ENCODE measurements at regions not wholly inside any gene's neighbourhood (a gene's known extent, or its start where the extent isn't known, plus 50 kb on each side); places are given as distances from the start of the nearest gene placed in this dataset.

DNA sequence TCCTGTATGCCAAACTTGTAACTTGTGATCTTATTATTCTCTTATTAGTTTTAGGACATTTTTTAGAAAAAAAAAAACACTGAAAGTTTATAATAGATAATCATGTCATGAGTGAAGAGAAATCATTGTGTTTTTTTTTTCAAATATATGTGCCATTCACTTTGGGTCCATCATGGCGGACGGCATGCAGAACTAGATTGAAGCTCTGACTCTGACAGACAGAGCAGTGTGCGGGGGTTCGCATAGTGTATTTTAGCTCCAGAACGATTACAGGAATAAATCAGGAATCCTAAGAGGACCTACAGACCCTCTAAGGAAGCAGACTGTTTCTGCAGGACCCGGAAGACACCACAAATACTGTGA, 484.4 kb upstream of the REG3G start:
- Histone ChIP-seq H3K27ac (ENCODE audit: low read depth, low read length) (no peak overlapping the region), H3K27me3 (ENCODE audit: insufficient read depth, low read length) (no peaks in the 10 kb centered on the region), H3K4me1 (ENCODE audit: insufficient read depth, low read length) (no peaks in the 10 kb centered on the region), H3K9ac (ENCODE audit: low read depth, low read length) (no peak overlapping the region), H3K36me3 (ENCODE audit: insufficient read depth, low read length) (no peaks in the 10 kb centered on the region), H3K9me3 (ENCODE audit: insufficient read depth, low read depth, low read length) (0 out of 2 replicates have a peak, but pooled peaks cover 6% of the 10 kb centered on the region), H3K4me3 (ENCODE audit: low read length) (no peak overlapping the region)
- 97% methylated on average over 6 of the region's 6 CpGs for WGBS

DNA sequence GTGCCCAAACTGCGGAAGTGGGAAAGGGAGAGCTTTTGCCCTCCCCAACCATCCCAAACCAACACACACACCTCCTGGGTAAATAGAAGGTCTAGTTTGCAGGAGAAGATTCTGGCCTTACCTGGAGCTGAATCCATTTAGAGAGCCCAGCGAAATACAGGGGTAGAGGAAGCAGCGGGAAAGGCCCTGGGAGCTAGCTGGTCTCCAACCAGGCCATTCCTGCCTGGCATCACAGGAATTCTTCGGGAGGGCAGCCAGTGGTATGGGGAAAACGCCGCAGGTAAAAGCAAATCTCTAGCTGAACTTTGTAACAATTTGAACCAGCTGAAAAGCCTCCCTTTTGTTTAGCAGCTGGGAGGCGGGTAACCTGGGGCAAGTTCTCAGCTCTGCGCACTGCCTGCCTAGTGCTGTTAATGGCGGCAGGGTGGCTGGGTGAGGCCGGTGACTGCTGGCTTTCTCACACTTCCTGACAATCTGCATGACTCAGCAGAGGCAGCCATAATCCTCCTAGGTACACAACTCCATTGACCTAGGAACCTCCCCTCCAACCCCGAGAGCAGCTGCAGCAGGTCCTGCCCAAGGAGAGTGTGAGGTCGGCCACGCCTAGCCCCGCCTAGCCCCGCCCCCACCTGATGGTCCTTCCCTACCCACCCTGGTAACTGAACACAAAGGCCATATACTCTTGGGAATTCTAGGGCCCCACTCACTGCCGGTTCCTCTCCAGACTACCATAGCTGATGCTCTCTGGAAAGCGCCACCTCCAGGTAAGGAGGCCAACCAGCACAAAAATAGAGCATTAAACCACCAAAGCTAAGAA, 483.8 kb upstream of the REG3G start:
- Histone ChIP-seq H3K36me3 (ENCODE audit: insufficient read depth, low read length) (no peaks in the 10 kb centered on the region), H3K9me3 (ENCODE audit: insufficient read depth, low read depth, low read length) (0 out of 2 replicates have a peak, but pooled peaks cover 6% of the 10 kb centered on the region), H3K27ac (ENCODE audit: low read depth, low read length) (no peak overlapping the region), H3K4me3 (ENCODE audit: low read length) (no peak overlapping the region), H3K27me3 (ENCODE audit: insufficient read depth, low read length) (no peaks in the 10 kb centered on the region), H3K4me1 (ENCODE audit: insufficient read depth, low read length) (no peaks in the 10 kb centered on the region), H3K9ac (ENCODE audit: low read depth, low read length) (no peak overlapping the region)
- 91% methylated on average over 17 of the region's 17 CpGs for WGBS

DNA sequence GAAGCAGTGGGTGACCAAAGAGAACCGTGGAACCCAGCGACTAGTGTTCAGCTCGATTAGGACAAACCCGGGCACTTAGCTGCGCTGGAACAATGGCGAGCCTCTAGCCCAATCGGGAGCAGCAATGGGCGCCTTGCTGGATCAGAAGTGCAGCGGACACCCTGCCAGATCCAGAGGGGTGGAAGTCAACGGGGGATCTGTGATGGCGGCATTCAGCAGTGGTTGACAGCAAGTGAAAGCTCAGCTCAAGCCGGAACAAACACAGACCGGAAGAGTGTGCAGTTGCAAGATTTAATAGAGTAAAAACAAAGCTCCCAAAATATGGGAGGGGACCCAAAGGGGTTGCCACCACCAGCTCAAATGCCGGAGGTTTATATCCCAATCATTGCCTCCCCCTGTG, 478.7 kb upstream of the REG3G start:
- Histone ChIP-seq H3K9me3 (ENCODE audit: insufficient read depth, low read depth, low read length) (0 out of 2 replicates have a peak, but pooled peaks cover 6% of the 10 kb centered on the region), H3K4me1 (ENCODE audit: insufficient read depth, low read length) (no peaks in the 10 kb centered on the region), H3K36me3 (ENCODE audit: insufficient read depth, low read length) (no peaks in the 10 kb centered on the region), H3K4me3 (ENCODE audit: low read length) (no peak overlapping the region), H3K27me3 (ENCODE audit: insufficient read depth, low read length) (no peaks in the 10 kb centered on the region), H3K27ac (ENCODE audit: low read depth, low read length) (no peak overlapping the region), H3K9ac (ENCODE audit: low read depth, low read length) (no peak overlapping the region)
- WGBS = 94% methylated on average over 14 of the region's 14 CpGs

GRCh38 chr2:78549766-78550165, 475.7 kb upstream of the REG3G start:
- no peaks in the 10 kb centered on the region for H3K4me1 ChIP-seq (ENCODE audit: insufficient read depth, low read length)
- WGBS = 100% methylated on average over 1 of the region's 2 CpGs
- H3K27me3 ChIP-seq (ENCODE audit: insufficient read depth, low read length) = no peaks in the 10 kb centered on the region
- no peaks in the 10 kb centered on the region for H3K9me3 ChIP-seq (ENCODE audit: insufficient read depth, low read depth, low read length)
- no peak overlapping the region for H3K9ac ChIP-seq (ENCODE audit: low read depth, low read length)
- H3K4me3 ChIP-seq (ENCODE audit: low read length) = no peak overlapping the region
- H3K36me3 ChIP-seq (ENCODE audit: insufficient read depth, low read length) = no peaks in the 10 kb centered on the region
- H3K27ac ChIP-seq (ENCODE audit: low read depth, low read length) = no peak overlapping the region

GRCh38 chr2:78553866-78554647, 471.4 kb upstream of the REG3G start:
- WGBS = 87% methylated on average over 2 of the region's 3 CpGs
- no peaks in the 10 kb centered on the region for H3K36me3 ChIP-seq (ENCODE audit: insufficient read depth, low read length)
- no peak overlapping the region for H3K4me3 ChIP-seq (ENCODE audit: low read length)
- no peaks in the 10 kb centered on the region for H3K9me3 ChIP-seq (ENCODE audit: insufficient read depth, low read depth, low read length)
- H3K4me1 ChIP-seq (ENCODE audit: insufficient read depth, low read length) = no peaks in the 10 kb centered on the region
- H3K27ac ChIP-seq (ENCODE audit: low read depth, low read length) = no peak overlapping the region
- no peaks in the 10 kb centered on the region for H3K27me3 ChIP-seq (ENCODE audit: insufficient read depth, low read length)
- no peak overlapping the region for H3K9ac ChIP-seq (ENCODE audit: low read depth, low read length)

GRCh38 chr2:78561876-78562275, 463.6 kb upstream of the REG3G start:
- Histone ChIP-seq H3K27ac (ENCODE audit: low read depth, low read length) (no peak overlapping the region), H3K9me3 (ENCODE audit: insufficient read depth, low read depth, low read length) (no peaks in the 10 kb centered on the region)

DNA sequence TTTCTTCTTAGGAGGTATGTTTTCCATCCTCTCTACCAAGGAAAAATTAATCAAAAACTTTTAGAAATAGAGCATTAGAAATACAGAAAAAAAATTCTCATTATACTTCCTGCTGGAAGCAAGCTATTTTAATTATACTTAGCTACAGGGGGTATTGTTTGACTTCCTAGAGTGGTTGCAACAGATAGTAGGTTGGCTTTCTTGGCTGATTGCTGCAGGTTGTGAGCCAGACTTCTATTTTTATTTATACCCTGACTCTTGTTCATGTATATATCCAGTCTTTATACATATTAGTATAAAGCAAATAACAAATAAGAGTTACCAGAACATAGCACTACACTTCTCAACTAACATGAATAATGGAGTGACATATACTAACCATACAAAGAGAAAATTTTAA, 460.8 kb upstream of the REG3G start:
- Histone ChIP-seq H3K27me3 (ENCODE audit: insufficient read depth, low read length) (no peaks in the 10 kb centered on the region), H3K4me3 (ENCODE audit: low read length) (no peak overlapping the region), H3K36me3 (ENCODE audit: insufficient read depth, low read length) (no peaks in the 10 kb centered on the region), H3K9me3 (ENCODE audit: insufficient read depth, low read depth, low read length) (no peaks in the 10 kb centered on the region), H3K9ac (ENCODE audit: low read depth, low read length) (no peak overlapping the region), H3K4me1 (ENCODE audit: insufficient read depth, low read length) (0 out of 2 replicates have a peak, but pooled peaks cover 7% of the 10 kb centered on the region), H3K27ac (ENCODE audit: low read depth, low read length) (no peak overlapping the region)

More at GRCh38 chr2:78561876-78562275, 463.6 kb upstream of the REG3G start:
- Histone ChIP-seq H3K36me3 (ENCODE audit: insufficient read depth, low read length) (no peaks in the 10 kb centered on the region), H3K9ac (ENCODE audit: low read depth, low read length) (no peak overlapping the region), H3K4me3 (ENCODE audit: low read length) (no peak overlapping the region), H3K27me3 (ENCODE audit: insufficient read depth, low read length) (no peaks in the 10 kb centered on the region), H3K4me1 (ENCODE audit: insufficient read depth, low read length) (no peaks in the 10 kb centered on the region)

DNA sequence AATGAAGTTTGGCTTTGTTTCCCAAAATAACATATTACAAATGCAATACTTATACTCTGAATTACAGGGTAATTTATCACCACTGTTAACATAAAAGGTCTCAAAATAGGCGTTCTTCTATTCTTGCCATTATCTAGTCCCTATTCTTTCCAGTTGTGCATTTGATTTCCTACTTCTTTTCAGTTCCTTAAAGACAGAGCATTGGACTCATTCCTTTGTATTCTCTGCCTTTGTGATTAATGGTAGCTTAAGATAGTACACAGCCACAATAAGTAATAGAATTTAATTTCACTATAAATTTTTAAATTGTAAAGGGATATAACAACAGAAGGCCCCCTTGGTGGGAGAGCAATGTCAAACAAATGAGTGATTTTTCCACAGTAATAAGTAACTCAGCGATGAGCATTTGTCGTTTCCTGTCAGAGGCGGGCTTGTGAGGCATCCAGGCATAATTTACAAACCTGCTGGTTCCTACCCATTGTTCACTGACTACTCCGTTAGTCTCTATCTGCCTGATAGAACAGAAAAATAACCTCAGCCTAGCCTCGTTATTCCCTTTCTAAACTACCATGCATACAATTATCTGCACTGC, 456.6 kb upstream of the REG3G start:
- WGBS = 82% methylated on average over 6 of the region's 6 CpGs
- Histone ChIP-seq H3K27me3 (ENCODE audit: insufficient read depth, low read length) (no peaks in the 10 kb centered on the region), H3K4me1 (ENCODE audit: insufficient read depth, low read length) (0 out of 2 replicates have a peak, but pooled peaks cover 7% of the 10 kb centered on the region), H3K4me3 (ENCODE audit: low read length) (no peak overlapping the region), H3K36me3 (ENCODE audit: insufficient read depth, low read length) (no peaks in the 10 kb centered on the region), H3K9ac (ENCODE audit: low read depth, low read length) (no peak overlapping the region), H3K27ac (ENCODE audit: low read depth, low read length) (no peak overlapping the region), H3K9me3 (ENCODE audit: insufficient read depth, low read depth, low read length) (no peaks in the 10 kb centered on the region)

DNA sequence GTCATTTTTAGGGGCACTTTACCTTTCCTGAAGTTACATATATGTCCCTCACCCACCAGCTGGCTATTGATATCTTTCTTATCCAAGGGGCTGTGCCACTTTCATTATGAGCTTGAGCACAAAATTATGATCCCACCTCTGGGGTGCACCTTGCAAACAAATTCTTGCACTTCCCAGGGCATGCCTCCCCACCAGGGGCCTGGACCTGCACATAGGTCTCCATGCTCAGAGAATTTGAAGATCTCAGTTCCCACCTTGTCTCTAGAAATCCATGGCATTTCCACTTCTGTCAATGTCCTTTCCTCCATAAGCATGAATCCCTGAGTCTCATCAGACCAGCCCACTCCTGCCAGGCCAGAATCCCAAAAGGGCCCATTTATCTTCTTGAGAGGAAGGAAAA, 449.1 kb upstream of the REG3G start:
- no peak overlapping the region for H3K27ac ChIP-seq (ENCODE audit: low read depth, low read length)
- no peaks in the 10 kb centered on the region for H3K9me3 ChIP-seq (ENCODE audit: insufficient read depth, low read depth, low read length)
- no peaks in the 10 kb centered on the region for H3K27me3 ChIP-seq (ENCODE audit: insufficient read depth, low read length)
- no peak overlapping the region for H3K4me3 ChIP-seq (ENCODE audit: low read length)
- H3K4me1 ChIP-seq (ENCODE audit: insufficient read depth, low read length) = no peaks in the 10 kb centered on the region
- H3K36me3 ChIP-seq (ENCODE audit: insufficient read depth, low read length) = no peaks in the 10 kb centered on the region
- no peak overlapping the region for H3K9ac ChIP-seq (ENCODE audit: low read depth, low read length)

GRCh38 chr2:78585871-78586270, 439.6 kb upstream of the REG3G start:
- no peak overlapping the region for H3K9ac ChIP-seq (ENCODE audit: low read depth, low read length)
- no peaks in the 10 kb centered on the region for H3K9me3 ChIP-seq (ENCODE audit: insufficient read depth, low read depth, low read length)
- WGBS = 87% methylated on average over 2 of the region's 3 CpGs
- H3K4me3 ChIP-seq (ENCODE audit: low read length) = no peak overlapping the region
- H3K36me3 ChIP-seq (ENCODE audit: insufficient read depth, low read length) = no peaks in the 10 kb centered on the region
- H3K27me3 ChIP-seq (ENCODE audit: insufficient read depth, low read length) = no peaks in the 10 kb centered on the region
- no peak overlapping the region for H3K27ac ChIP-seq (ENCODE audit: low read depth, low read length)
- H3K4me1 ChIP-seq (ENCODE audit: insufficient read depth, low read length) = no peaks in the 10 kb centered on the region

GRCh38 chr2:78586316-78586715, 439.2 kb upstream of the REG3G start:
- Histone ChIP-seq H3K9ac (ENCODE audit: low read depth, low read length) (no peak overlapping the region), H3K4me3 (ENCODE audit: low read length) (no peak overlapping the region), H3K27me3 (ENCODE audit: insufficient read depth, low read length) (no peaks in the 10 kb centered on the region), H3K36me3 (ENCODE audit: insufficient read depth, low read length) (no peaks in the 10 kb centered on the region), H3K4me1 (ENCODE audit: insufficient read depth, low read length) (no peaks in the 10 kb centered on the region), H3K9me3 (ENCODE audit: insufficient read depth, low read depth, low read length) (no peaks in the 10 kb centered on the region), H3K27ac (ENCODE audit: low read depth, low read length) (no peak overlapping the region)
- WGBS = 88% methylated on average over 1 of the region's 1 CpG

Measured in HUES64 (cell line).